ENCODE measurements at regions not wholly inside any gene's neighbourhood (a gene's known extent, or its start where the extent isn't known, plus 50 kb on each side); places are given as distances from the start of the nearest gene placed in this dataset.

GRCh38 chr6:163814494-163815364, 400.2 kb downstream of the QKI start:
- peak; percentile 67 for DNase-seq (ENCODE audit: low read depth)

GRCh38 chr6:163813979-163814493, 399.5 kb downstream of the QKI start:
- no peak for DNase-seq (ENCODE audit: low read depth)

GRCh38 chr6:163811317-163811716, 396.8 kb downstream of the QKI start:
- DNase-seq (ENCODE audit: low read depth) = no peak

GRCh38 chr6:163809364-163809763, 394.8 kb downstream of the QKI start:
- no peak for DNase-seq (ENCODE audit: low read depth)

- no peak for DNase-seq (ENCODE audit: low read depth)
These were observed 394.4 kb downstream of the QKI start for GRCh38 chr6:163808871-163809270.

- no peak for DNase-seq (ENCODE audit: low read depth)
These were observed 393.7 kb downstream of the QKI start for GRCh38 chr6:163808231-163808630.

GRCh38 chr6:163806755-163807499, 392.4 kb downstream of the QKI start:
- DNase-seq (ENCODE audit: low read depth) = peak; percentile 74

- no peak for DNase-seq (ENCODE audit: low read depth)
These were observed 390.5 kb downstream of the QKI start for GRCh38 chr6:163804991-163805390.

- DNase-seq (ENCODE audit: low read depth) = no peak
These were observed 387.7 kb downstream of the QKI start for GRCh38 chr6:163802267-163802666.

GRCh38 chr6:163797296-163797845, 382.9 kb downstream of the QKI start:
- DNase-seq (ENCODE audit: low read depth) = no peak

GRCh38 chr6:163793011-163793983, 378.8 kb downstream of the QKI start:
- peak; percentile 79 for DNase-seq (ENCODE audit: low read depth)

- DNase-seq (ENCODE audit: low read depth) = no peak
These were observed 375.8 kb downstream of the QKI start for GRCh38 chr6:163790266-163790840.

GRCh38 chr6:163789199-163789810, 374.8 kb downstream of the QKI start:
- no peak for DNase-seq (ENCODE audit: low read depth)

GRCh38 chr6:163786995-163787671, 372.6 kb downstream of the QKI start:
- no peak for DNase-seq (ENCODE audit: low read depth)

GRCh38 chr6:163782436-163783003, 368.0 kb downstream of the QKI start:
- DNase-seq (ENCODE audit: low read depth) = no peak

- DNase-seq (ENCODE audit: low read depth) = peak; percentile 36
These were observed 366.5 kb downstream of the QKI start for GRCh38 chr6:163780994-163781393.

- DNase-seq (ENCODE audit: low read depth) = no peak
These were observed 365.3 kb downstream of the QKI start for GRCh38 chr6:163779727-163780284.

- no peak for DNase-seq (ENCODE audit: low read depth)
These were observed 363.2 kb downstream of the QKI start for GRCh38 chr6:163777716-163778115.

All from Daoy (cell line).